ENCODE measurements at regions not wholly inside any gene's neighbourhood (a gene's known extent, or its start where the extent isn't known, plus 50 kb on each side); places are given as distances from the start of the nearest gene placed in this dataset.
A peak's percentile ranks its signal among the peaks of the same experiment; 100 is the strongest.

DNA sequence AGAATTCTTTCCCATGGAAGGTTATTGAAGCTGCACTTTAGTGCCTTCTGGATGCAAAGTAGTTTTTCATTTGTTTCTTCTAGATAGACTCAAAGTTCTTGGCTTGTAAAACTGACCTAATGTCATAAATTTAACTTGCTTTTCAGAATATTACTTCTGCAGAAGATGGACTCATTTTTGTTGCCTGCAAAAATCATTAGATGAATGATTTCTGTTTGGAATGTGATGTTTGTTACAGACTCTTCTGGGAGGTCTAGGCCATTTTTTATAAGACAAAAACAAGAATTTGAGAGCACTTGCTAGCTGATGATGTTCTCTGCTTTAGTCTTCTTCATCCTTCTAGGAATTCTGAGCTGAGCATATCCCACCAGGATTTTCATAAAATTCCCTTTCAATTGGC, 308.6 kb upstream of the GIMD1 start:
- DNase-seq (ENCODE audit: low read depth): no peak

DNA sequence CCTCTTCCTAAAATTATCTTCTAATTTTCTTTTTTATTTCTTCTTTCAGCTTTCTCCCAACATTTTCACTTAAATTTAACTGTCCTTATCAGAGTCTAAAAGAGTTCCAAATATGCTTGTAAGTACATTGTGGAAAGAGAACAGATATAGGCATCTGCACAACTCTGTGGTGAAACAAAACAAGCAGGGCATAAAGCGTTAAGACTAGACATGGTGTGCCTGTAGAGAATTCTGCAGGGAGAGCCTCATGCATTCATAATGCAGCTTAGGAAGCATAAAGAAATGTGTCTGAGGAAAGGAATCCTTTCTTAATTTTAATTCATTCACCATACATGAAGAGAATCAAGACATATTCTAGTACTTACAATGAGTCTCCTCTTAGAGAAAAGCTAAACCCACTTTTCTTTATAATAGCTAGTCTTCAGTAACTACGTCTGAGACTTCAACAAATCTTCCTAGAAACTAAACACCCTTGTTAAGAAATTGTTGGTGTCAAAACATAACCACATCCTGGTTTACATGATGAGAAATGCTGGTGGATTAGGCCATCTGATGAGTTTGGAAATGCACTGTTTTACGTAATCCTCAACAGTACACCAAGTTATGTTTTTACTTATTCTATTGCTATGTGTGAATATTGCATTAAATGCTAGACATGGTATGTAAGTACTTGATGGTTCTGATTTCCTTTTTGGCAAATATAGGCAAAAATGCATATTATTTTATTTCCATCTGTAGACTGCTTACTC, 307.8 kb upstream of the GIMD1 start:
- no peak for DNase-seq (ENCODE audit: low read depth)

DNA sequence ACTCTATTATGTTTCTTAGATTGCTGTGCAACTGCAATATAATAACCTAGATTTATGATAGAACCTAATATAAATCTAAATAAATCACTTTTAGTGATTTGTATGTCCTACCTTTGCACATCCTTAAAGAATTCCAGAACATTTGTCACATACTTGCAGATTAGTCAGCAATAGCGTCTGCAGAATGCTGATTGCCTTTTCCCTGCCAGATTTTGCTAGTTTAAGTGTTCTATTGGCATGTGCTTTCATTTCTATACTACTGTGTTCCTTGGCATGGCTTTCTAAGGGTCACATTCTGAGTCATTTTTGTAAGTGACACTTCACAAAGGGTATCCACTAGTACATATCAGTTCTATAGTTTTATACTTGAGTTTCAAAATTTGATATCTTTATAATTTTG, 303.1 kb upstream of the GIMD1 start:
- no peak for DNase-seq (ENCODE audit: low read depth)

DNA sequence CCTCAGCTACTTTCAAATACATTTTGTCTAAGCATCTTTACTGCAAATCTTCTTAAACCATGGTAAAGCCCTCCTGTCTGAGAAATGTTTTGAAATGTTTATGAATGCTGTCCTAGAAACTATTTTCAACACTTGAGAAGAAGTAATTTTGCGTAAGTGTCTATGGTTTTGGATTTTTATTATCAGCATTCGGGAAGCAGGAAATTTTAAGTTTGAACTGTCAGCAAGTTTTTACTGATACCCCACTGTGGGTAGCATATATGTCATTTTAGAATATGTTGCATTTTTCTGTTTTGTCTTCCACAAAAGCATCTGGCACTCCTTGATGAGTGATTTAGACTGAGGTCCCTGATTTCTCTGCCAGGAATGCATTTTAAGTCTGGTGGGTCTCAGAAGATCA, 302.4 kb upstream of the GIMD1 start:
- DNase-seq (ENCODE audit: low read depth): no peak

DNA sequence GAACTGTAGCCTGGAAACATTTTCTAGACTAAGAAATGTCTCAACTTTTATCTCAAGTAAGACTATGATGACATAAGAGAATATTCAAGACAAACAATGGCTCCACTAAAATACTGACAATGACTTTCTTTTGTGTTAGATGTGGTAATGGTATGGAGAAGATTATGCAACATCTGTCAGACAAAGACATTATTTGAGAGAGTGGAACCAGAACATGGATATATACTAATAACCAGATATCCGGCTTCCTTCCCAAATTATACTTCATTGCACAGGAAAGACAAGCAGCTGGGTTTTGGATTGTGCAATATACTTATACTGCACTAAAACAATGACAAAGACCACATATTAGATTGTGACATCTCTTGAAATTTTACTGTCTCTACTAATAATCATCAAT, 290.8 kb upstream of the GIMD1 start:
- no peak for DNase-seq (ENCODE audit: low read depth)

DNA sequence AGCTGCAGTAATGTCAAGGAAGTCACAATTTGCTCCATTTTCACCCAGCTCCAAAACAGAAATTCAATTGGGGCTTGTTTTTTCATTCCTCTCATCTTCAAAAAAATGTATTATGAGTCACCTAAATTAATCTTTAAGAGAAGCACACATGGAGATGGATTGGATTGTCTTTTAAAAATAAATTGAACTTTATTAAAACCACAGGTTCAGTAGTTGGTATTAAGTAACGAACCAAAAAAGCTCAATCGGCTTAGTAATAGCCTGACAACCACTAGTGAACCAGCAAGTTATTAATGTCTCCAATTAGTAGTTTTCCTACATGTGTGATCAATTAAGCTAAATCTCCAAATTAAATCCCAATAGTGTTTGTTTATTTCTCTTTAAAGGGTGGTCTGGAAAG, 283.5 kb upstream of the GIMD1 start:
- DNase-seq (ENCODE audit: low read depth): no peak

DNA sequence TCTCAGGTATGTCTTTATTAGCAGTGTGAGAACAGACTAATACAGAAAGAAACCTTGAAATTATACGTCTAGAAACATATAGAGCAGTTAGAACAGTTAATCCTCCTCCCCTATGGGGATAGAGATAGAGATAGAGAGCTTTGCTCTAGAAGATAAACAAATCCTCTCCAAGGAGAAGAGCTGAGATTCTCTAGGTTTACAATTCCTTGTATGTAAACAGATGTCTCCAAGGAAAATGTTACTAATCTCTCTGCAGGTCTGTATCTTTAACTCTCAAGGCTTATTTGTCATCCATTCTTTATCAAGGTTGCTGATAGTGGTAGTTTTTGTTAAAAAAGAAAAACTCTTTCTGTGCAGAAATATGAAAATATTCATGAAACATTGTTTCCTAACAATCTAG, 282.1 kb upstream of the GIMD1 start:
- no peak for DNase-seq (ENCODE audit: low read depth)

DNA sequence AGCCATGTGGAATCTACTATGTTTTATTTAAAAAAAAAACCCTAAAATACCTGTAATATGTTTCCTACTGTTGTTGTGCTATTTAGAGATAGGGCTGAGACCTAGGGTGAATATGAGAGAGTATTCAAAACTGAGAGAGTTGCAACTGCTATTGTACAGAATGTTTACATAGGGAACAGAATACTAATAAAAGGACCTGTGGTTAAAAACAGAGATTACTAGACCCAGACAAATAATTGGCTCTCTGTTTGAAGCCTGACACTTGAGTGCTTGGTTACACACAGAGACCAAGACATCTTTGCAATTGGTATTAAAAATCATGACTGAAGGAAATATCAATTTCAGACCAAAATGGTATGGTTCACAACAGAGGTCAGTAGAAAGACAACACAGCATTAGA, 278.9 kb upstream of the GIMD1 start:
- no peak for DNase-seq (ENCODE audit: low read depth)

DNA sequence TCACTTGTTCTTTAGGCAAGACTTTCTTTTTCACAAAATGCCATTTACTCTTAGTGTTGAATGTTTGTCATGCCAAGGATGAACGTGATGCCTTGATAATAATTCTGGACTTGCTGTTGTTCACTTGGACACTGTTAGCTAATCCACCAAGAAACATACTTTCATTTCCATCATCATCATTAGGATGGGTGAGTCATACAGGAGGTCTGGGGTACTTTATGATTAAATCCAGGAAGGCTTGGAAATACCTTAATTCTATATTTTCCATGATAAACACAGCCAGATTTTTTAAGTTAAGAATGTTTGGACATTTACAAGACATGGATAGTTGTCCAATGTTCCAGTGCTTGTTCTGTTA, 260.7 kb upstream of the GIMD1 start:
- DNase-seq (ENCODE audit: low read depth): no peak

DNA sequence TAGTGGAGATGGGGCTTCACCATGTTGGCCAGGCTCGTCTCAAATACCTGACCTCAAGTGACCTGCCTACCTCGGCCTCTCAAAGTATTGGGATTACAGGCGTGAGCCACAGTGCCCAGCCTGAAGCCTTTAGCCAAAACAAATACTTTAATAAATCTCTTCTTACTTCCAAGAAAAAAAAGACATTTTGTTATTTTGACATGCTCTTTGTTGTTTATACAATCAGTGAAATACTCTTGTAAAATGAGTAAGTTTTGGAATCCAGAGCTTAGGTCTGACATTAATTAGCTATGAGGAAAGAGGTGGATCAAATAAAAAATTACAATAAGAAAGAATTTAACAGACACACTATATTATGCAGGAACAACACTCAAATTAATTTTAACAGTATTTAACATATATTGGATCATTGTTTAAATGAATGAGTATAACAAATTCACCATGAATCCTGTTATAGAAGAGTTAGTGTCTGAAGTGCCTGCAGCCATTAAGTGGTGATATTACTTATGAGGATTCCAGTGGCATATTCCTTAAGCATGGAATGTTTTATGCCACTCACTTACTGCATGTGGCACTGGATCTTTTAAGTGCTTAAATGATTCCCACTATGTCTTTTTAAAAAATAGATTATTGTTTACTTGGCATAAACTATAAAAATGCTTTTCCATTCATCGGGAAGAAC, 260.1 kb upstream of the GIMD1 start:
- no peak for DNase-seq (ENCODE audit: low read depth)

DNA sequence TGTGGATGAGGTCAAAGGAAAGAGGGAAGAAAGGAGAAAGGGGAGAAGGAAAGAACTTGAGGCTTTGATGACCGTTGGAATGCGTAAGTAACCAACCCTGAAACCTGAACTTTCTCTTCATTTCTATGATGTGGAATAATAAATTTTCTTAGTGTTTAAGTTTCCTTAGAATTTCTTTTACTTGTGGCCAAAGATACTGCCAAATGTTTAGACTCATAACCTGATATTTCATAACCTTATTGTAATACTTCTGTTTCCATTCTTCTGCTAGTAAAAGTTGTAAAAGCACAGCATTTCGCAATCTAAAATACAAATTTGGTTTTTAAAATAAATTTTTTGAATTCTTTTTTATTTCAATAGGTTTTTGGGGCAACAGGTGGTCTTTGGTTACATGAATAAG, 258.5 kb upstream of the GIMD1 start:
- no peak for DNase-seq (ENCODE audit: low read depth)

DNA sequence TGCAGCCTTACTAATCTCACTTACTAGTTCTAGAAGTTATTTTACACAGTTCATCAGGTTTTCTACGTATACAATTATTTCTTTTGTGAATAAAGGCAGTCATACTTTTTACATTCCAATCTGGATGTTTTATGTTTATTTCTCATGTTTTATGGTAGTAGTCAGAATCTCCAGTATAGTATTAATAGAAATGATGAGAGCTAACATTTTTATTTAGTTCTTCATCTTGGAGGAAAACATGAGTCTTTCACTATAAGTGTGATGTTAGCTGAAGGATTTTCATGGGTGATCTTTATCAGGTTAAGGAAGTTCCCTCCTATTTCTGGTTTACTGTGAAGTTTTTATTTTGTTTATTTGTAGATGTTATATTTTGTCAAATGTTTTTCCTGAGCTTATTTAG, 256.1 kb upstream of the GIMD1 start:
- DNase-seq (ENCODE audit: low read depth): no peak

DNA sequence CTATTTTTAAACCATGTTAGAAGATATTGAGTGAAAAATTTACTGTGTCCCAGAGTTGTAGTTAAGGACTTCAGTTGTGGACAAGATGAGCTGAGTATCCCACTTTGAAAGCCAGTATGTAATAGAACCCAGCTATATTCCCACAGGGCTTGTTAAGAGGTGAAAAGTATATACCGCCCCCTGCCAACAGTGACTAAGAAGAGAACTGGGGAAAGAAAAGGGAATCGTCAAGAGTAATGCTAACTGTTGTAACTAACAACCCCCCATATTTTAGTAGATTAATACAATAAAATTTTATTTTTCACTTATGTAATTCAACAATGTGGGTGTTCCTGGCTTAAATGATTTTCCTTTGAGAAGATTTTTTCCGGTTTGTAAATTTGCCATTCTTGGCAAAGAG, 250.4 kb upstream of the GIMD1 start:
- DNase-seq (ENCODE audit: low read depth): no peak

DNA sequence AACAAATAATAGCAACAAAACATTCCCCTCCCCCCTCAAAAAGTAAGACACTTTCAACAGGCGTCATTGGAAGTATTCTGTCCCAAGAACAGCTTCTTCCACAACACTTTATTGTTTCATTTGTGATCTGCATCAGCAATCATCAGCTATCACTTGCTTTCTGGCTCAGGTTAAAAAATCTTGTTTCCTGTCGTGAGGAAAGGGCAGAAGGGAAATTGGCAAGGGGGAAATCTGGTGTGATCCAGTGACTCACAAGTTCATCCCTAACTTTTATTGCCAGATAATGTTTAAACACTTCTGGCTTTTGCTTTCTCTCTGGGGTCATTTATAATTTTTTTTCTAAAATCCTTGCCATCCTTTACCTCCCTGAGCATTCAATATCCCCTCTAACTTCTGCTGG, 247.4 kb upstream of the GIMD1 start:
- DNase-seq (ENCODE audit: low read depth): peak; percentile 19

DNA sequence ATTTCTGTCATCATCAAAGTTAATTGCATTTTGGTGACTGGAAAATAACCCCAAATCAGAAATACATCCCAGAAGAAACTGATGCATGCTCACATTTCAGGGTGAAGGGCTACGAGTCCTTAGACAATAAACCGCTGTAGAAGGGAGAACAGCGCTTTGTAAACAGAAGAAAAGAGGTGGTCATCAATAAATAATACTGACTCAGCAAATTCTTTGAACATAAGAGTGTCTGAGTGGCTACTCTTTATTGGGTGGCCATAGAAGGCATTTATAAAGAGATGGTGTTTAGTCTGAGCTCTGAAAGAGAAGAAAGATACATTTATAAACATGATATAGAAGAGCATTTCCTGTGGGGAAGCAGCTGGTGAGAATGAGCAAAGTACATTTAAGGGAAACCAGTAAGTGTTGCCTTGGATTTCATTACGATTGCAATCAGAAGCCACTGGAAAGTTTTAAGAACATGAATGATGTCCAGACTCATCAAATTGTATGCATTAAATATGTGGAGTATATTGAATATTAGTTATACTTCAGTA, 246.9 kb upstream of the GIMD1 start:
- no peak for DNase-seq (ENCODE audit: low read depth)

DNA sequence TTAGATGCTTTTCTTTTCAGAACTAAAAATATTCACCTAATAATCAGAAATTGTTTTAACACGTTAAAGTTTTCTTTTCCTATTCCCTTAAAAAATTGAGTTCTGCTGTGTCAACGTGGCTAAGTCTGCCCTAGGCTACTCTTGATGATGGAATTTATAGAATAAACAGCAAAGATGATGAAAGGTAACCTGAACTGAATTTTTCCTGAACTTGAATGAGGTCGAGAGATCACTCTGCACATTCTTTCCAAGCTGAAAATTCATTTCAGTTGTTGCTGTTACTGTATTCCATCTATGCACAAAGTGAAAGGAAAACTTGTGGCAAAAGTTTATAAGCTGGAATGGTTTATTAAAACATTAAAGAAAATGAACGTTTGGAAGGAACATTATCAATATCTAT, 245.9 kb upstream of the GIMD1 start:
- no peak for DNase-seq (ENCODE audit: low read depth)

DNA sequence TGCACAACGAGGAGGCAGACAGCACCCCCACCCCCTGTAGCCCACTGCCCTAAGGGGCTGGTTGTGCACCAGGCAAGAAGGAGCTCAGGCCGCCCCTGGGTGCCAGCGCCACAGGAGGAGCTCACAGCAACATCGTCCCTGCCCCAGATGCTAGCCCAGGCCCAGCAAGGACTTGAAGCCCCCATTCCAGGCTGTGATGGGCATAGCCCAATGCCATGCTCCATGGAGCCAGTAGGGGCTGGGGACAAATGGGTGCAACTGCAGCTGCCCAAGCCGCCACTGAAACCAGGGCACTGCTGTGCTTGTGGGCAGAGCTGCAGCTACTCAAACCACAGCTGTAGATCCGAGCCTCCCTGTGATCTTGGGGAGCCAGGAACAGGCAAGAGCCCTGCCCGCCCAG, 241.3 kb upstream of the GIMD1 start:
- no peak for DNase-seq (ENCODE audit: low read depth)

DNA sequence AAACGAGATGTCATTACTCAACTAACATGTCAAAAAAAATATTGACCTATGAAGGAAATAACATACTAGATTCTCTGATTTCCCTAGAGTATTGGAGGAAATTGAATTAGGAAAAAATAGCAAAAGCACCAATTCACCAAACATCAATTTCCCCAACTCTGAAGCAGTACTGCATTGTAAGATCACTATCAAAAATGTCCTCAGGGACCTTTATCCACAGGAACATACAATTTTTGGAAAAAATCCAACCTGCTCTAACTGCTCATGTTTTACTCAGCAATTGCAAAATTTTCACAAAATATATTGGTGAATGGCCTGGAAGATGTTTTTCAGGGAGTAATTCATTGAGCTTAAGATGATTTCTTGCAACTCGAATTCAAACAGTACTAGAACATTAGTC, 239.0 kb upstream of the GIMD1 start:
- no peak for DNase-seq (ENCODE audit: low read depth)

DNA sequence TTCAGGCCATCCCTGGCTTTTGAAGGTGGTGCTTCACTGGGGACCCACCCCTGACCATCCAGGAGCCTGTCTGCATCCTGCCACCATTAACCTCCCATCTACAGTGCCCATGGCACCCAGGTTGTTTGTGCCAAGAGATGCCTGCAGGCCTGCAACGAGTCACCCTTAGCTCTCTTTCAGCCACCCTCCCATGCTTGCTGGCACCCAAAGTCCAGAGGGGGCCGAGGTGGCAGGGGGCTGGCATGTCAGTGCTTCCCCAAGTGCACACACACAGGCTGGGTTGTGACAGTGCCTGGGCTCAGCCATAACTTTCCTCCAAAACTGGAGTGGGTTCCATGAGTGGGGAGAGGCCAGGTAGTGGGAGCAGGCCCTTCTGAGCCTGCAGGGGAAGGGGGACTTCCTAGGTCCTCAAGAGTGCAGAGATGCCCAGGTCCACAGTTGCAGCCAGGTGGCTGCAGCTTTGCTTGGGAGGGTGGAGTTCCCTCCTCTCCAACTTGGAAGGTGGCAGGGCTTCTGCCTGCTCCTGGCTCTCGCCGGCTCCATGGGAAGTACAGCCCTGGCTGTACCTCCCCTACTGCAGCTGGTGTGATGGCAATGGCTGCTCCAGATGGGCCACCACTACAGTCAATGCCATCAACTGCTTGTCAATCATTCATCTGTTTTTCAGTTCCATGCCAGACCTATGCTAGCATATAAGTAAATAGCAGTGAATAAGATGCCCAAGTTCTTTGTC, 235.9 kb upstream of the GIMD1 start:
- no peak for DNase-seq (ENCODE audit: low read depth)

DNA sequence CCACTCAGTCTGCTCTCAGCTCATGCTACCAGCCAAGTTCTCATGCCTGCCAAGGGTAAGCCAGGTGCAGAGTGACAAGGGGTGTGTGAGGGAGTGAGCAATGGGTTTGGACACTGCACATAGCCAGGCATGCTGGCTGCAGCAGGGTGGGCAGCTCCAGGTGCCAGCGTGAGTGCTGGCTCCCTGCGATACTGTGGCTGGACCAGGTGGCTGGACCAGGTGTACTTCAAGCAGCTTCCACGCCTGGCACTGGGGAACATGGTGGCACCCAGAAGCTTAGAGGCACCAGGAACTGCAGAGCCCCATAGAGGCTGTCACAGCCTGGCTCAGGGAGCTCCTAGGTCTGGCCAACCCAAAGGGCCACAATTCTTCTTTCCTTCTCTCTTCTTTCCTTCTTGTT, 234.9 kb upstream of the GIMD1 start:
- DNase-seq (ENCODE audit: low read depth): no peak

DNA sequence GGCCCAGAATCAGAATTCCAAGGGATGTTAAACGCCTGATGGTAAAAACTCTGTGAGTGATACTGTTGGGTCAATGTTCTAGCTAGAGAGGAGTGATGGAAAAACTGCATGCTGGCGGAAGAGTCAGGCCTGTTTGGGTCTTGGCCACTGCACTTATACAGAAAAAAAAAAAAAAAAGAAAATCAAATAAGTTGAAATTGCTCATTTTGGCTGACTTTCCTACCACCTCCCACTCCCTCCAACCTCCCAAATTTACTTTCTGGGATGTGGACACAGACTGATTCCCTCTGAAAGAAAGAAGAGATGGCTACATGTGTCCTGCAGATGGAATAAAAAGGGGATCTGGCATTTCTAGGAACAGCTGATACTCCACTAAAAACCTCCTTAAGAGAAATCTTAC, 234.1 kb upstream of the GIMD1 start:
- no peak for DNase-seq (ENCODE audit: low read depth)

DNA sequence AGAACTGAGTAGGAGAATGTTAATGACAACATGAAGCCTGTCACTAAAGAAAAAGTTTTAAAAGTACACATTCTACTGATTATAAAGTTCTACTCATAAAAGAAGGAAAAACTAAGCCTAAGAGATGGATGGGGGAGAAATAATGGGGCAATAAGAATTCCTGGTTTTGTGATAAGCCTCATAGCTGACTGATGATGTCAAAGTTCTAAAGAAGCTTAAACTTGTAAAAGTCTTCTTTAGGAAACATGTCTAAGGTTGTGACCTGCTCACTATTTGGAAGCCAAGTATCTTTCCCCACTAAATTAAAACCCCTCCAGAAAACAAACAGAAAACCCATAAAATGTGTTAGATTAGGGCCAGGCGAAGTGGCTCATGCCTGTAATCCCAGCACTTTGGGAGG, 232.9 kb upstream of the GIMD1 start:
- no peak for DNase-seq (ENCODE audit: low read depth)

DNA sequence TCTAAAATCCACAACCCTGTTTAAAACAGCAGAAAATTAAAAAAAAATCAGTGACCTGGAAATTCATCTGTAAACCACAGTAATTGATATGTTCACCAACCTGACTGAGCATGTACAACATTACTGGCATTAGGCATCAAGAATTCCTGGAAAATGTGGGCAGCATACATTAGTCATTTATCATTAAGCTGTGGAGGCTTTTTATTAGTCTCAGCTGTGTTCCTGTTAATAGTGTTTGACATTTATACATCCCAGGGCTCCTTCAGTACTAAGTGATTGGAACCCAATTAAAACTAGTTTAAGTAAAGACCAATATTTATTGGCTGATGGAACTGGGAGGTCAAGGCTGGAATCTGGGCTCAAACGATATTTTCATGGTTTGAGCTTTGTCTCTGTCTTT, 227.3 kb upstream of the GIMD1 start:
- peak; percentile 15 for DNase-seq (ENCODE audit: low read depth)

Data from renal cortical epithelial cell (primary cell).